HG03095 (cell line): ENCODE measurements at regions not wholly inside any gene's neighbourhood (a gene's known extent, or its start where the extent isn't known, plus 50 kb on each side); places are given as distances from the start of the nearest gene placed in this dataset.

Source experiments
- ATAC-seq: cut with Tn5 transposase; IDR thresholded peaks from one replicate; pipeline ENCODE4 v1.9.1; 2021; ENCODE audit warnings: moderate library complexity; ENCODE audit not compliant: unreplicated experiment

DNA sequence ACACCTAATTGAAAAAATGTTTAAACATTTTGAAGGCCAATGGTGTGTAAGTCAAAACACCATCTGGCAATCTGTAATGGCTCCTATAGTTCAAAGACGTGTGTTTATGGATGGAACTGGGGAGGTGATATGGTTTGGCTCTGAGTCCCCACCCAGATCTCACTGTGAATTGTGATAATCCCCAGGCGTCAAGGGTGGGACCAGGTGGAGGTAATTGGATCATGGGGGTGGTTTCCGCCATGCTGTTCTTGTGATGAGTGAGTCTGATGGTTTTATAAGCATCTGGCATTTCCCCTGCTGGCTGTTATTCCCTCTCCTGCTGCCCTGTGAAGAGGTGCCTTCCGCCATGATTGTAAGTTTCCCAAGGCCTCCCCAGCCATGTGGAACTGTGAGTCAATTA is 52.2 kb downstream of the ADRA2C start:
- no peak for ATAC-seq

DNA sequence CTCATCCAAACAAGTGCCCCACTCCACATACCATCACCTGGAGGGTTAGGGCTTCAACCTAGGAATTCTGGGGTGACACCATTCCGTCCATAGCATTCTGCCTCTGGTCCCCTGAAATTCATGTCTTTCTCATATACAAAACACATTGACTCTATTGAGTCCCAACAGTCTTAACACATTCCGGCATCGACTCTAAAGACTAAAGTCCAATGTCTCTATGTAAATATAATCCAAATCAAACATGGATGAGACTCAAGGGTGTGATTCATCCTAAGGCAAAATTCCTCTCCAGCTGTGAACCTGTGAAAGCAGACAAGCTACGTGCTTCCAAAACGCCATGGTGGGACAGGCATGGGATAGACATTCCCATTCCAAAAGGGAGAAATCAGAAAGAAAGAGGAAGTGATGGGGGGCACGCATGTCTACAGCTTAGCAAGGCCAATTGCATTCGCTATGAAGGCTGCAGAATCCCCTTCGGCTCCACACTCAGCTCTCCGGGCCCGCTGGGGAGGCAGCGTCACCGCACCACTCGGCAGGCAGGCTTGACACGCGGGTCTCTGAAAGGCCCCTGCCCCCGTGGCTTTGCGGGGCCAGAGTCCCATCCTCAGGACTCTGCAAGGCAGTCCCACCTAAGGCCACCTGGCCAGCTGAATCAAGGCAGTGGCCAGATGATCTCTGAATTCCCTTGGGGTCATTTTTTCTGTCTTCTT is 53.2 kb downstream of the ADRA2C start:
- no peak for ATAC-seq

DNA sequence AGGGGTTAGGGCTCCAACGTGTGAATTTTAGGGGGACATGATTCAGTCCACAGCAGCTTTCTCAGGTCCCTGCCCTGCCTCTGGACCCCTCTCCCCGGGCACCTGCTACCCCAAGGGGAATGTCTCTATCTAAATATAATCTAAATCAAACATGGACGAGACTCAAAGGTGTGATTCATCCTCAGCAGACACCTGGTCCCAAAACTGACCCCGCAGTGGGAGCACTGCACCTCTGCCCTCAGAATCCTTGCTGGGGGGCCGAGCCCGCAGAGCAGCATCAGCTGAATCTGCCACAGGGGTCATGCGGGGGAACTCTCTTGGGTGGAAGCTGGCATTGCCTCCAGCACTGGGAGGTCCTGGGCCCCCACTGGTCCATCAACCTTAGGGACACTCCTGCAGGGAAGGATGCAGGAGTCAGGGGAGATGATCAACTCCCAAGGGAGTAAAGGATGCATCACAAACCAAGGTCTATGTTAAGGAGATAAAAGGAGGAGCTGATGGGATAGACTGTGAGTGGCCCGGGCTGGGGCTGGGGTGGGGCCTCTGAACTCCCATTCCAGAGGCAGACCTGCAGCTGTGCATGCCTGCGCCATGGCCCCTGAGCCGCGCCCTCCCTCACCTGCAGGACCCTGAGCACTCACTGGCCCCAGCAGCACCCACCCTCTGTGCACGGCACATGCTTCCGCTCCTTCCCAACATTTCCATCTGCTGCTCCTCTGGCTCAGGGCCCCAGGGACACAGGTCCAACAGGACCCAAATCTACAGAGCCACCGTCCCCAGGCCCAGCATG is 54.0 kb downstream of the ADRA2C start:
- ATAC-seq, result no peak

DNA sequence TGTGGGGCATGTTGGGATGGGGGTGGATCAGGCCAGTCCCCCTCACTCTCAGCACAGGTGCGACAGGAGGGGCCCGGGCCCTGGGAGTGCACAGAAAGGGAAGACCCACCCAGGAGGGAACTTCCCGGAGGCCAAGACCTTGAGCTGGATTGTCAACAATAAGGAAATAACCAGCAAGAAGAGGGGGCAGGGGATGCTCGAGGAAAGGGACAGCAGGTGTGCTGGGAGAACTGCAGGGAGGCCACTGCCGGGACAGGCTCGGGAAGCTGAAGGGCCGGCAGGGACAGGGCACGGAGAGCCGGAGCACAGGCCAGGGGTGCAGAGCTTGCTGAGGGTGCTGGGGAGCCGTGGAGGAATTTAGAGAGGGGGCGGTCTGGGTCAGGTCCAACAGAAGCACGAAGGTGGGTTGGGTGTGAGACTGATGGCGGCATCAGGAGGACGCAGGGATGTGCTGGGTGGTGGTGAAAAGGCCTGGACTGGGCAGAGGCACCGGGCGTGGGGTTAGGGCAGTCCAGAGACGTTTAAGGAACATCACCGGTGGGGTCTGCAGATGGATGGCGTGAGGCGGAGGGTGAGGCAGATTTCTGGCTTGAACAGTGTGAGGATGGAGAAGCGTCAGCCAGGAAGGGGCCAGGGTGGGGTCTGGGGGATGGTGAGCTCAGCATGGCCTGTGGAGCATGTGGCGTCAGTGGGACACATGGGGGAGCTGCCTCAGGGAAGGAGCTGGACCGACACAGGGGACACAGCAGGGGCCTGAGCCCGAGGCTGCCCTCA is 54.8 kb downstream of the ADRA2C start:
- ATAC-seq, result no peak

DNA sequence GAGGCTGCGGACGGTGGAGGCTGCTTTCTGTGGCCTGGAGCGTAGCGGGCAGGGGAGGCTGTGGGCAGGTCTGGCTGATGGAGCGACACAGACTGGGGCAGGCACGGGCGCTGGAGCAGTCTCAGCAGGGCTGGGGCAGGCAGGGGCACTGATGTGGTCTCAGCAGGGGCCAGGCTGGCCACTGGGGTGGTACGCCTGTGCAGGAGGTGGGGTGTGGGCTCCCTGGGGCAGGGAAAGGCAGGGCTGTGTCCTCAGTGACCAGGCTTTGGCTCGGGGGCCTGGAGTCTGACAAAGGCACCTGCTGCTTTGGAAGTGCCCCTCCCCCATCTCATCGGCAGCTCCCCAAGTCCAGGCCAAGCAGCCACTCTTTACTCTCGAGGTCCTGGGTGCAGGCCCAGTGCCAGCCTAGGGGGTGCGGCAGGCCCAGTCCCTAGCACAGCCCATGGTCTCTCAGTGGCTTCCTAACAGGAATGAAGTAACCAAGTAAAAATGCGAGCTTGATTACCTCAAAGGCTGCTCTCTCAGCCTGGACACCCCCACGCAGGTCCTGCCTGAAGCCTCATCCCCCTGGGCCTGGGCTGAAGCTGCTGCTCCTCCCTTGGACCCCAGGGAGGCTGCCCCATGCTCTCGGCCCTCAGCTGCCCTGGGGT is 55.5 kb downstream of the ADRA2C start:
- ATAC-seq, result no peak

DNA sequence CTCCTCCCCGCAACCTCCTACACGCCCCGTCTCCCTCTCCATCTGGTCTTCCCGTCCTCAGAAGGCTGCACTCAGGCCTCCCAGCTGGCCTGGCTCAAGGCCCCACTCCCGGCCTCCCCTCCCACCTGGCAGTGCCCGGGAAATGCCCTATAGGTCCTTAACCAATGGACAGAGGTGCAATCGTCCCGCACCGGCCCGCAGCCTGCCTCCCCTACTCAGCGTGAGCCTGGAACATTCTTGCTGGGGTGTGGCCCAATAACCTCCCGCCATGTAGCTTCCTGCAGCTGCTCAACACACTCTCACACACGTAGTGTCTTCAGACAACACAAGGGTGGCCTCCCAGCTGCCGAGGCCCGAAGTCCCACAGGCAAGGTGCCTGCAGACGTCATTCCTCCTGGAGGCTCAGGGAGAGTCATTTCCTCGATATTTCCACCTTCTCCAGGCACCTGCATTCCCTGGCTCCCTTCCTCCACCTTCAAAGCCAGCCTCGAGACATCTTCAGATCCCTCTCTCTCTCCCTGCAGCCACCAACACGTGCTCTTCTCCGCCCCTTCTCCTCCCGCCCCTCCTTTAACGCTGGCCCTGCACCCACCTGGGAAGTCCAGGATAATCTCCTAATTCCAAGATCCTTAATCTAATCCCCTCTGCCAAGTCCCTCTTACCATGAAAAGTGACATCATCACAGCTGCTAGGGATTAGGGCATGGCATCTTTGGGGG is 56.2 kb downstream of the ADRA2C start:
- ATAC-seq, result no peak

DNA sequence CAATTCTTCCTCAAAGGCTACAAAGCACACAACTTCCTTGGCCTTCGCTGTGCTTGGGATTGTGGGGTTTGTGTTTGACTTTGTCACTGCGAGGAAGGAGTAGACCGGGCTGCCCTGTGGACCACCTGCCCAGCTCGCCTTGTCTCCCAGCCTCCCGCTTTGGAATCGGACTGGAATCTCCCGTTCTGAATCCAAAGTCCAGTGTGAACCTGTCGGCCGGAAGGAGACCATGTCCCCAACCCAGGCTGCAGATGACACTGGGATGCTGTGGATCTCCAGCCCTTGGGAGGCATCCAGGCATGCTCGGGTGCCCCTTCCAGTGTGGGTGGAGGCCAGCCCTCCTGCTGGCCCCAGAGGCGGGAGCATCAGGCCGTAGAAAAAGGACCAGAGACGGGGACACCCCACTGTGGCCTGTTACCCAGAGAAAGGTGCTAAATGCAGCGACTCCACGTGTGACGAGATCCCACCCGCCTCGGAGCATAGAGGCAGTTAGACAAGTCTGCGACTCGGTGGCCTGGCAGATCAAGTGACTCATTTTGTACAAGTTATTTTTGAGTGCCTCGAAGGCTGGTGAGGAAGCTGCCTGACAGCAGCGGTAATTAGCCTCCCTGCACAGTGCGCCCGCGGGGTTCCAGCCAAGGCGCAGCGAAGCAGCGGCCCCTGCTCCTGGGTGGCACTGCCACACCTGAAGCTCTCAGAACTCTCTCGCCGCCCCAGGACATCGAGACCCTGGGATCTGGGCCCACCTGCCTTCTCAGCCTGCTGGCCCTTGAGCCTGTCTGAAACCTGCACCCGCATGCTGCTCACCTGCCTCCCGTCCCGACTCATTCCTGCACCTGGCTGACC is 57.5 kb downstream of the ADRA2C start:
- no peak for ATAC-seq

DNA sequence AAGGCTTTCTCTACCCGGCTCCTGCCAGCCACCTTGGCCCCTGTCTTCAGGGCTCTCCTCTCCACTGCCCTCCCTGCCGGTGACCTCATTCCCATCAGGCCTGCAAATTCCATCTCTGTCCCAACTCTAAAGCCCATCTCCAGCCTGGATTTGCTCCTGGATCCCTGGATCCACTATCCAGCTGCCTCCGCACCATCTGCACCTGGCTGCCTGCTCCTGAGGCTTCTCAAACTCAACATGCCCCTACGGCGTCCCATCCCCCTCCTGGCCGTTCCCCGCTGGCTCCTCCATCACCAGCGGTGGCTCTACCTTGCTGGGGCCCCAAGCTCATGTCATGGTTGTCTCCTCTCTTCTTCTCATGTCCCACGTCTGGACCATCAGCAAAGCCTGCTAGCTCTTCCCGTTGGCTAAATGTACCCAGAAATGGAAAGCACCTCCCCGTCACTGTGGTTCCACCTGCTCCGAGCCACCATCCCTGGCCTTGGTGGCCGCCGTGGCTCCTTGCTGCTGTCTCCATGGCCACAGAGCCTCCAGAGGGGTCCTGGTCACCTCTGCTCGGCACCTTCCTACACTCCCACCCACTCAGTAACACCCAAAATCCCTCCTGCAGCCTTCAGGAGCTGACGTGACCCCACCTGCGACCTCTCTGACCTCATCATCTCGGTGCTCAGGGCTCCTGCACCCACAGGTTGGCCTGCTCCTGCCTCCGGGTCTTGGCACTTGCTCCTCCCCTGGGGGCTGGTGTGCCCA is 58.5 kb downstream of the ADRA2C start:
- ATAC-seq, result no peak

DNA sequence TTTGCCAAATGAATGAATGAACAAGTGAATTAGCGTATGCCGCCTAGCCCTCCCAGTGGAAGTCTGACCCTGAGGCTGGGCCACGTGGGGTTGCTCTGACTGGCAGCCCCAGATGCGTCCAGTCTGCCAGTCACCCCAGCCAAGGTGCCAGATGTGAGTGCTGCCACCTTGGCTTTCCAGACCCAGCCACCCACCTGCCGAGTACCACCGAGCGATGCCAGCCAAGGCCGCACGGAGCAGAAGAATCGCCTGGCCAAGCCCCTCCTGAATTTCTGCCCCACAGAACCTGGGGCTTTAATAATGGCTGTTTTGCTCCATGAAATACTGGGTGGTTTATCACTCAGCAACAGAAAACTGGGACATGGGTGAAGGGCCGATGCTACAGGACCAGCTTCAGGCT is 59.3 kb downstream of the ADRA2C start:
- ATAC-seq, result no peak

DNA sequence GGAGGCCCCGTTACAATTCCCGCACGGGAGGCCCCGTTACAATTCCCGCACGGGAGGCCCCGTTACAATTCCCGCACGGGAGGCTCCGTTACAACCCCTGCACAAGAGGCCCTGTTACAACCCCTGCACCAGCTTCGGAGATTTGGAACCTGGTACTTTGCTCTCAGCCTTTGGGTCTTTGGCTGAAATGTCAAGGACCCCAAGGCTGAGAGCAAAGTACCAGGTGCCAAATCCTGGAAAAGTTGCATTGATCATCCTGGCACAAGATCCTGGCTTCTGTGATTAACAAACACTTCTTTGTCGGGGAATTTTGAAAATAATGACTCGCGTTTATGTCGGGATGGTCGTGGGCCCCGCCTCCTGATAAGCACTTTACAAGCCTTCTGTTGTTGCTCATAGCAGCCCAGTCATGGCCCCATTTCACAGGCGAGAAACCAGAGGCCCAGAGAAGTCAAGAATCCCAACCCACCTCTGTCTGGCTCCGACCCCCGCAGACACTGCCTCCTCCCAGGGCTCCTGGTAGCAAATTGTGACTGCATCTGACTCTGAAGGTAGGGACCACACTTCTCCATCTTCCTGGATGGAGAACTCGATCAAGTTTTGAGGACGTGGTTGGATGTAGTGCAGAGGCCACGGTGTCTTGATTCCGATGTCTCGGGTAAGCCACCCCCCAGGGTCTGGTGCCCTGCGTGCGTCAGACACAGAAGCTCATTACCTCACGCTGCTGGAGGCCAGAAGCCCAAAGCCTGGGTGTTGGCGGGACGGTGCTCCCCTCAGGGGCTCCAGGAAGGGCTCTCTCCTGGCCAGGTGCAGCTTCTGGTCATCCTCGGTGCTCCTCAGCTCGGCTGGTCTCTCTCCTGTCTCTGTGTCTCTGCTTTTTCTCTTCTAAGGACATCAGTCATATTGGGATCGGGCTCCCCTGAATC is 60.3 kb downstream of the ADRA2C start:
- ATAC-seq, result no peak

DNA sequence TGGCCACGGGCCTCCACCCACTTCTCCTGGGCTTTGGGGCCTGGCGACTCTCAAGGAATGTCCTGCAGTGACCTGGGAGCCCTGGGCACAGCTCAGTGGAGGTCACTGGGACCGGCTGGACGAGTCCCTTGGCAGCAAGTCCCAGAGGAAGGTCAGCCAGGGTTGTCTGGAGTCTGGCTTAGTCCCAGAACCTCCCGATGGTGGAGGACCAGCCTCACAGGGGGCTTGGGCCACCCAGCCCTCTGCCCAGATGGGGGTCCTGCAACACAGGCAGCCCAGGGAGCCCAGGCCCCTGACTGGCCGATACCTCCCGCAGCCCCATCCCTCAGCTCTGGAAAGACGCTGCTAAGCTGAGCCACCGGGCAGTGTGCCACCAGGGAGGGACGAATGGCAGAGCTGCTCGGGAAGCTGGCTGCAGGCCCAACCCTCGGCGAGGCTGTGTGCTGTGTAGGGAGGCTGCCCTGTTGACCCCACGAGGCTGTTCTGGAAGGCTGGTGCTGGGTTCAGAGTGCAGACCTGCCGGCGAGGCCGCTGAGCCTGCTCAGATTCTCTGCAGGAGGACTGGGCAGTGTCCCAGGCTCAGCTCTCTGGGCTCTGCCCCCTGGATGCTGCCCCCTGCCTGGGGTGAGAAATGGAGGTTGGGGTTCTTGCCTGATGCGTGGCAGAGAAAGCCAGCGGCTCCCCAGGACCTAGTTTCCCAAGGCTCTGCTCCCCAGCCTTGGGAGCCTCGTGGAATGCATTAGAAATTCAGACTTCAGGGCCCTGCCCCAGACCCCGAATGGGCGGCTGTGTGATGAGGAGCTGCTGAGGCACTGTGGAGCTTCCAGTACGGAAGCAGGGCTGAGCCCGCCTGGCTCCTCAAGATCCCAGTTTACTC is 61.7 kb downstream of the ADRA2C start:
- ATAC-seq, result no peak

DNA sequence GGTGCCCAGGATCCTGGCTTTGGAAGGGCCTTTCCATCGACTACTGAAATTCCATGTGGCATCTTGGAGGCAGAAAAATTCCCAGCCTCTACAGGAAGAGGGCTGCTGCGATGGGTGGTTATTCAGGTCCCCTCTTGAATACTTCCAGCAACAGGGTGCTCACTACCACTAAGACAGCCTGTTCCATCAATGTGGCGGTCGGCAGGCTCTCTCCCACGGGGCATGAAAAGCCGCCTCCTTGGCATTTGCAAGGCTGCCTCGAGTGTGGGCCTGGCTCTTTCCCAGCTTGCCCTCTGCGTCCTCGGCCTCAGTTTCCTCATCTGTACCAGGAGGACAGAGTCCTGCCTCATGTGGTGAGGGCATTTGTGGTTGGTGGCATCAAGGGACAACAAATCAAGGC is 62.4 kb downstream of the ADRA2C start:
- ATAC-seq, result no peak

DNA sequence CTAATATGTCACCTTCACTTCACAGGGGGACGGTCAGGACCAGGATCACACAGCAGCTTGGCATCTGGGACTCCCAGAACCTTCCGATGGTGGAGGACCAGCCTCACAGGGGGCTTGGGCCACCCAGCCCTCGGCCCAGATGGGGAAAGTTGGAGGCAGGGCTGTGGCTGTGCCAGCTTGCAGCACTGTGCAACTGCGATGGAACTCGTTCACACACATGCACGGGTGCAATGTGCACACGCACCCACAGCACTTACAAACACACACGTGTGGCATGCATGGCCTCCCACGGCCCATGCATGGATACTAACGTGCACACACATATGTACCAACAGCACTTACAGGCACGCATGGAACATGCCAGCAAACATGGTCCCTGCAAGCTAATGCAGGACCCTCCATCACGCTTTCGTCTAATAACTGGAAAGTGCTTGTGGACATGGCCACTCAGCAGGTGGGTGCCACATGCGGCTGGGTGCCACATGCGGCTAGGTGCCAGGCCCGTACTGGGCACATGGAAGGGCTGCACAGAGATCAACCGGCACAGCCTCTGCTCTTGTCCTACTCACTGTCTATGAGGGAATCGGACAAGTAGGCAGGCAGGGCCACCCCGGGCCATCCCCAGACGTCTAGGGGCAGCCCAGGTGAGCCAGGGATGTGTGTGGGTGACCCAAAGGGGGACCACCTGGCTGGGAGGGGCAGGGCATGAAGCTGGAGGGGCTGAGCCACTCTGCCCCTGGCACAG is 63.2 kb downstream of the ADRA2C start:
- no peak for ATAC-seq

DNA sequence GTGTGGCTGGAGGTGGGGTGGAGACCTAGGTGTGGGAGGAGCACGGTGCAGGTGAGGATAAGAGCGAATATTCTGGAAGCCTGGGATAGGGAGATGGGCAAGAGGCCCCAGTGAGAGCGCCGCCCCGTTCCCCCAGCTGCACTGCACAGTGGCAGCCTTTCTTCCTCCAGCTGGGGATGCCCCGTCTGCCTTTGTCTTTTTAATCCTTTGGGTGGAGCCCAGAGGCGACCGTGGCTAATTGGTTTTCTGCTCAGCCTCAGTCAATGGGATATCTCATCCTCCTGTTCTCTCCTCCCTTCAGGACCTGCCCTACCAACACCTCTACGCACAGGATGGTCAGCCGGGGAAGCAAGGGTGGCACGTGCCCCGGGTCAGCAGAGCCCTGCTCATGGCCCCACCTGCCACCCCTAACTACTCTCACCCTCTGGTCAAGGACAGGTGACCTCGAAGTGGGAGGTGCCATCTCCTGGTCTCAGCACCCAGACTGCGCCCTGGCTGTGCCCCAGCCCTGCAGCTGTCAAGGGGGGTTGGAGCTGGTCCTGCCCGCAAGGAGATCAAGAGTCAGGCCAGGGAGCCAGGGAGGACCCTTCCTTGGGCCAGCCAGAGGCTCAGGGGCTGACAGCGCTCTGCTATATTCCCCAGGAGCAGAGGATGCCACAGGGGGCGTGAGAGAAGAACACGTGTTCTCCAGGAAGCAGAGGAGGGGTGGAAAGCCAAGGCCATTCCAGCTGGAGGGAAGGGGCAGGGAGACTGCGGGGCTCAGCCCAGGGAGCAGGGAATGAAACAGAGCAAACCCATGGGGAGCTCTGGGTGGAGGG is 64.0 kb downstream of the ADRA2C start:
- ATAC-seq, result no peak

DNA sequence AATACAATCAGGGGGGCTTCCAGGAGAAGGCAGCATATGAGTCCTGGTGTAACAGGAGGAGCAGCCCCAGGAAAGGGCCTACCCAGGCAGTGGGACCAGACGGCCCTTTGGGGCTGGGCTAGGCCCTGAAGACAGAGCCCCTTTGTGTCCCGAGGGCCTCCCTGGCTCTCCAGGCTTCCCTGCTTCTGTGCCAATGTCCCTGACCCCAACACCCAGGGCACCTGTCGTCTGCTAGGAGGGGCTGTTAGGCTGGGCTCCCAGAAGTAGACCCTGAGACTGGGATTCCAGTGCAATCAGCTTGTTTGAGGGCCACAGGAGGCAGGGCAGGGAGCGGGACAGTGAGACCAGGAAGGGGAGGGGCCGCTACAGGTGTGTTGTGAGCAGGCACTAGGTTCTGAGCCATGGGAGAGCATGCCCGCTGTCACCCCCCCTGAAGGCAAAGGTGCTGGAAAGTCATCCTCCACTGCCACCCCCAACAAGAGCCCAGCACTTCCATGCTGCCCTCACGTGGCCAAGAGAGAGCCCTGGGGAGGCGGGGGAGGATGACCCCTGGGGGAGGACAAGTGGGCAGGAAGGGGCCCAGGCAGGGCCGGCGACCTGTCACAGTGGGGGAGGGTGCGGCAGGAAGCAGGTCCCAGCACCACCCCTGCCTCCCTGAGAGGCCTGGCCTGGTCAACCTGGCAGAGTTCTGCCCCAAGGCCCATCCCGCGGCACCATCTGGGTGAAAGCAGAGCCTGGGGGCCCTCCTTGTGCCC is 64.8 kb downstream of the ADRA2C start:
- no peak for ATAC-seq
